NCI-H460 (cell line): ENCODE measurements at regions not wholly inside any gene's neighbourhood (a gene's known extent, or its start where the extent isn't known, plus 50 kb on each side); places are given as distances from the start of the nearest gene placed in this dataset.
"Not testable (repeated sequence)": the region's sequence is repeated elsewhere in the genome, so short reads cannot be mapped to it uniquely, and the experiment has no call there.

Source experiments
- DNase-seq: peaks from one replicate; pipeline ENCODE4 v3.0.0-alpha.2; 2016; ENCODE audit warnings: low read depth; ENCODE audit errors: extremely low read depth

- DNase-seq = peak; percentile 14
Observed at GRCh38 chr10:100637785-100638184, 102.0 kb downstream of the HIF1AN start.

DNA sequence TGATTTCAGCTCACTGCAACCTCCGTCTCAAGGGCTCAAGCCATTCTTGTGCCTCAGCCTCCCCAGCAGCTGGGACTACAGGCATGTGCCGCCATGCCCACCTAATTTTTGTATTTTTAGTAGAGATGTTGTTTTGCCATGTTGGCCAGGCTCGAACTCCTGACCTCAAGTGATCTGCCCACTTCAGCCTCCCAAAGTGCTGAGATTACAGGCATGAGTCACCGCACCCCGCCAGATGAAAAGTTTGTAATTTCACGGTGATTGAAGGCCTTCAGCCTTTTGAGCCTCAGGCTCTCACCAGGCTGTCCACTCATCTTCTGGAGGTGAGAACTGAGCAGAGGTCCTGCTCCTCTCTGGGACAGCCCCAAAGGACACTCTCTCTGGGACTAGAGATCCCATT lies 103.2 kb downstream of the HIF1AN start:
- not testable (repeated sequence) for DNase-seq

DNA sequence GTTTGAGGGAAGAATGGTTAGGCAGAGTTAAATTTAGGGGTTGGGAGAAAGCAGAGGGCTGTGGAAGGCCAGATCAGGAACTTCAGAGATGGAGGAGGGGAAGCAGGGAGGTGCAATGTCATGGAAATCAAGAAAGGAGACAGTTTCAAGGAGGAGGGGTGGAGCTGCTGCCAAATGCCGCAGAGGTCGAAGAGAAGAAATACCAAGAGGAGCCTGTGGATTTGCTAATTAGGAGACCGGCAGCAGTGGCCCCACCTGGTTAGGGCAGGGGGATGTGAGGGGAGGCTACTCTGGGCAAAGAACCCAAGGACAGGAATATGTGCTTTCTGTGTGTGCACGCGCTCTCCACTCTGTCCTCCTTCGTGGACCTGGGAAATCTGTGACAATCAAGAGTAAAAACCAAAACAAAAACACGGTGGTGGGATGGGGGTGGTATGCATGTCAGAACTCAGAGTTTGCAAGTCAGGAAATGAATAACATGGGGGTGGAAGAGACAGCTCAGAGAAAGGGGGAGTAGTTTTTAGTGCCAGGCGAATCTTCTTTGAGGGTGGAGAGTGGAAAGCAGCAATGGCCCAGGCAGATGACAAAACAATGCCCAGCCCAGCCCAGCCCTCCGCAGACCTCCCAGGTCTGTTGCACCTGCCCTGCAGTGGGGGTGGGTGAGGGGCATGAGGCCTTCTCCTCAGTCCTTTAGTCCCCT lies 102.9 kb upstream of the PAX2 start:
- no peak for DNase-seq

DNA sequence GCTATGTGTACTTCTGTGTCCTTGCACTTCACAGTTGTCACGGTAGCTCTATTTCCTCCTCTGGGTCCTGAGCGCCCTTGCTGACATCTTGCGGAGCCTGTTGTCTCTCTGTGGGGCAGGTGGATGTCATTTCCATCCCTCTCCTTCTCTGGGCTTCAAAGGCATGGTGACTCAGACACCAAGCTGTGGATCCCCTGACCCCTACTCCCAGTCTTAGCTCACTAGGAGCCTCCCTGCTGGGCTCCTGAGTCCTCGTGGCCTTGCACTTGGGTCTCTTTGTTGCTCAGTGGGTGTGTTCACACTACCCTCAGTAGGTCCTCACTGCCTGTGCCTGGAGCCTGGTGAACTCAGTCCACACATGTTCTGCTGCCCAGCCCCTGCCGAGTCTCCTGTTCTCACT lies 100.3 kb upstream of the PAX2 start:
- DNase-seq = no peak

DNA sequence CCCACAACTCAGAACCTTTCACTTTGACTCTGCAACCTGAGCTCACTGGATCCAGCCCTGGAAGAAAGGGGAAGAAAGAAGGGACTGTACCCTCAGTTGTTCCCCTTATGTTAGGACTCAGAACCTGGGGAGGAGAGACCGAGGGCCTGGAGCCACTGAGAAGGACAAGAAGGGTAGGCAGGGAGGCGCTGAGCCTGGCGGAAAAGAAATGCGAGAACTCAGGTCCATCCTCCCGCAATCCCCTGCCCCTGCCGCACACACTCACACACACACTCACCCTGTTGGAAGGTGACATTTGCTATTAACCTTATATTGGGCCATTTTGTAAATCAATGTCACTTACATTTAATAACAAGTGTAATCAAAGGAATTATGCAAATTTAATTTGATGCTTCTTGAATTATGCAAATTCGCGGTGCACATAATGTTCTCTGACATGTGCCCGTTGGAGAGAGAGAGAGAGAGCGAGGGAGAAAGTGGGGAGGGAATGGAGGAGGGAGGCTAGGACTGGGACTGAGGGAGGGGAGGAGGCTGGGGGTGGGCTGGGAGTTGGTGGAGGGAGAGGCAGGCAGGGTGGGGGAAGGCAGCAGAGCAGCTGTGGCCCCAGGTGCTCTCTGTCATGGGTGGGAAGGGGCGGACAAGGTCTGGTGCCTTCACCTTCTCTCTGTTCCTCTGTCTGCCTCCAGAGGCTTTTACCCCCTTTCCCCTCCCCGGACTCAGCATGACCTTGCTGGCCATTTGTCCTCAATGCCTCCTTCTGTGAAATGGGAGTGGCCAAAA lies 99.6 kb upstream of the PAX2 start:
- DNase-seq = no peak

DNA sequence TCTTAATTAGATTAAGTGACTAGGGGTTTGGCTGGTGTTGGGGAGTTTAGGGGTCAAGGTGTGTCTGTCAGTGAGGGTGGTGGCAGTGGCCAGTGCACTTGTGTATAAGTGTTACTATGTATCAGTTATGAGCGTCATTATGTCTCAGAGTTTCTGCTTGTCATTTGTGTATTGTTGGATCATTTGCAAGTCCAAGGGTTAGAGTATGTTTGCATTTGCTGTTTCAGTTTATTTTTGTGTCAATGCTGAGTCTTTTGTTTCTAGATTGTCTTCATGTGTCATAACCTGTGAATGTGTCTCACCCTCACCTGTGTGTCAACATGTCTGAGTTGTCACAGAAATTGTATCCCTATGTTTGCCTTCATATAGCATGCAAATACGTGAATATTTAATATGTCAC lies 97.5 kb upstream of the PAX2 start:
- no peak for DNase-seq

GRCh38 chr10:100650693-100651092 lies 94.7 kb upstream of the PAX2 start:
- no peak for DNase-seq

- not testable (repeated sequence) for DNase-seq
Observed at GRCh38 chr10:100651099-100651498, 94.3 kb upstream of the PAX2 start.

- no peak for DNase-seq
Observed at GRCh38 chr10:100651916-100652315, 93.5 kb upstream of the PAX2 start.

DNA sequence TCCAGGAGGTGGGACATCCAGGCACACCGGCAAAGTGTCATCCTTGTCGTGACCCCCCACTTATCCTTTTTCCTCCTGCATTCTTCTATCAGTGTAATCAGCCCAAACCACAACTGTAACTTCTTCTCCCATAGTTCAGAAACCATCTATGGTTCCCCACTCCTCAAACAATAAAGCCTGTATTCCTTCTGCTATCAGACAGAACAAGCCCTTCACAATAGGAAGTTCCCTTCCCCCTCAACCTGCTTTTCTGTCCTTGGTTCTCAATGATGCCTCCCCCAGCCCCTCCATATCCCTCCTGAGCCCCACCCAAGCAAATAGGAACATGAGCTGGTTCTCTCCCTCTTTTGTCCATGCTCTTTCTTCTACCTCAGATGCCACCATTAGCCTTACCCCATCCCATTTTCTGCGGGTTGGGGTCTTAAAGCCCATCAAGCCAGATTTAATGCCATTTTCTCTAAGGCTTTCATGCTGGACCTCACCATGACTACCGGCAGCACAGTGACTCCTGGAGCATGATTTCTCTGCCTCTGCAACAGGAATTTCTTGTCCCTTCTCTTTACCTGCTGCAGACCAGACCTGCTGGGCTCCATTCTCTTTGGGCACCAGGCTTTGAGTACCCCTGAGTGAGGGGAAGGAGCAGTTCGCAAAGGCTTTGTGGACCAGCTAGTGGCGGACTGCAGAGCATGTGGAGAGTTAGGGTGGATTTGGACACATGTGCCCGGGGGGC lies 92.8 kb upstream of the PAX2 start:
- no peak for DNase-seq

DNA sequence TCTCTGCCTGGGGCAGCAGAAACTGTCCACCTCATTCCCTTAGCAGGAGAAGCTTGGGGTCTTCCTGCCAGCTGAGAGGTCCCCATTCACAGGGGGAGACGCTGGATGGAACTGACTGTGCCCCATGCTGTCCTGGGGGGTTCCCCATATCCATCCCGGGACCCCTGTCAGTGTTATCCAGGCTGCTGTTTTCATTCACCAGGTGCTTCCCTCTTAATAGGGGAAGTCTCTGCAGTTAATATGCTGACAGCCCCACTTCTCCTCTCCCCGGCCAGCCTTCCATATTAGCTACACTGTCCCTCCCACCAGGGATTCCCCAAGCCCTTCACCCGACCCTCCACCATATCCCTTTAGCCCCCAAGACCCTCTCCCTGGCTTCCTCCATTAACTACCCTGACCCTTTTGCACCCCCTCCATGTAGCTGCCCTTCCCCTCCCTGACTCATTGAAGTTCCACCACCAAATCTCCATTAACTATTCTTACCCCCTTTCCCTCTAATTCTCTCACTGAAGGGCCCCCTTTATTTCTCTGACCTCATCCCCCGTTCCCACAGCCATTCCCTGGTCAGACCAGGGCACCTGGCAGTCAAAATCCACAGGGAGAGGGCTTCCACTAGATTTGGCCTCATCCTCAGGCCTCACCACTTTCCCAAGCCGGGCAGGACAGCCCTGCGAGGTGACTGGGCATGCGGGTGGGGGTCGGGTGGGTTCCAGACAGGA lies 92.0 kb upstream of the PAX2 start:
- DNase-seq = no peak

DNA sequence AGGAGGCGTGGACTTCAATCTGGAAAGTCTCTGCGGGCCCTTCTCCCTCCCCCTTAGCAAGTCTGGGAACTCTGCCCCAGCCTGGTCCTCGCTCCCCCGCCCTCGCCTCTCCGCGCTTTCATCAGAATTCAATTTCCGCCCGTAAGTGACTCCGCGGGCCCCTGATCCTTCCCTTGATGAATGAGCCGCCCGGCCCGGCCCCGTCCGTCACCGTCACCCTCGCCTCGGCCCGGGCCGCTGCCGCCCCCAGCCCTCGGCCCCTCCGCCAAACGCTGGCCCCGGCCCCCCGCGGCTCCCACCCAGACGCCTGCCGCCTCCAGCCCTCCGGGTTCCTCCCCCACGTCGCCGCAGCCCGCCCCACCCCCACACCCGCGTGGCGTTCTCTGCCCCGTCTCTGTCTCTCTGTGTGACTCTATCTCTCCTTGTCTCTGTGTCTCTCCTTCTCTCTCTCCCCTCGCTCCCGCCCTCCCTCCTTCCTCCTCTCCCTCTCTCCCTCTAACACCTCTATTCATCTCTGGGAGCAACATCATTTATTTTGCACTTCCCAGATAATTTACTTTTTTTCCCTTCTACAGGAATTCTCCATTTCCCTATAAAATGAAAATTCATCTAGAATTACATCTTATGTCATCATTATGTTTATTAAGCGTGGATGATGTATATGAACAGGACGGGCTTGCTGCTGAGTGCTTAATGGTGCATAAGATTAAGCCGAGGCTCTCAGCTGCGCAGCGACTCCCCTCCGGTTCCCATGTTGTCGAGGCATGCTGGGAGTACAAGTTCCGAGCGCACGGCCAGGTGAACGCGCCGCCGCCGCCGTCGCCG lies 91.2 kb upstream of the PAX2 start:
- DNase-seq = no peak

GRCh38 chr10:100654782-100655325 lies 90.5 kb upstream of the PAX2 start:
- DNase-seq = no peak

- no peak for DNase-seq
Observed at GRCh38 chr10:100655326-100655759, 90.0 kb upstream of the PAX2 start.

- no peak for DNase-seq
Observed at GRCh38 chr10:100655760-100656421, 89.5 kb upstream of the PAX2 start.

DNA sequence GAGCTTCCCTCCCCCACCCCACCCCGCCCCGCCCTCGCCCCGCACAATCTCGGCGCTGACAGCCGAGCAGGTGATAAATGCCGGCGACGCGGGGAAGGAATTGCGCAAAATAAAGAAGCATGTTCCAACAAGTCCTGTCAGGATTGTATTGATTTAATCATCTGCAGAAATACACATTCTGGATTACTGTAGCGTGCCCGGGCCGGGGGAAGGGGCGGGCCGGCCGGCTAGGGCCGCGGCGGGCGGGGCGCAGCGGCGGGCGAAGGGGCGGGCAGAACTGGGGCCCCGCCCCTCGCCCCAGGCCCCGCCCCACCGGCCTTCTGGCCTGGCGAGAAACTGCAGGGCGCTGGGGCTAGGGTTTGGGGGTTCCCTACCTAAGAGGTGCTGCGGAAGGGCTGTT lies 88.9 kb upstream of the PAX2 start:
- no peak for DNase-seq

DNA sequence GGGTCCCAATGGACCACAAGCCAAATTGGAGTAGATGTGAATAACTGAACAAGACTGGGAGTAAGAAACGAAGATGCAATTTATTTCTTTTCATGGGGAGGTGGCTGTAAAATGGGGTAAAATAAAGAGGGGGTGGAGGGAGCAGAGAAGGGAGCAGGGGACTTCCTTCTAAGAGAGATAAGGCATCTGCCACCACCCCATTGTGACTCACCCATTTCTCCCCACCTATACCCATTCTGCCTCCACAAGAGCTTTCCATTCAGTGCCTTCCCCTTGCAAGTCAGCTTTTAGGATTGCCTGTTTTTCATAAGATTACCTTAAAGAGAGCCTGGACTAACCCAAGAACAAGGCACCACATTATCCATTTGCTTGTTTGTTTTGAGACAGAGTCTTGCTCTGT lies 87.1 kb upstream of the PAX2 start:
- no peak for DNase-seq

- DNase-seq = no peak
Observed at GRCh38 chr10:100659361-100660098, 85.9 kb upstream of the PAX2 start.

GRCh38 chr10:100660365-100660764 lies 85.0 kb upstream of the PAX2 start:
- DNase-seq = no peak
